ENCODE measurements at regions not wholly inside any gene's neighbourhood (a gene's known extent, or its start where the extent isn't known, plus 50 kb on each side); places are given as distances from the start of the nearest gene placed in this dataset.

GRCh38 chr12:91387461-91388134 is 205.0 kb upstream of the DCN start:
- no peak for DNase-seq
- ATAC-seq = no peak
- intact Hi-C loops (cut with micrococcal nuclease) = no loop called here

- ATAC-seq = no peak
- no peak for DNase-seq
- intact Hi-C loops (cut with micrococcal nuclease) = loop anchor here (5.0 kb wide), 1 partner anchor 1267 kb away; no protein-coding TSS in a partner anchor
Measured at GRCh38 chr12:91384806-91385205, 202.2 kb upstream of the DCN start.

GRCh38 chr12:91384366-91384765 is 201.7 kb upstream of the DCN start:
- intact Hi-C loops (cut with micrococcal nuclease) = loop anchor here (5.0 kb wide), 1 partner anchor 1268 kb away; no protein-coding TSS in a partner anchor
- no peak for ATAC-seq
- DNase-seq = no peak

- ATAC-seq (no peak), DNase-seq (no peak)
- intact Hi-C loops (cut with micrococcal nuclease) = loop anchor here (5.0 kb wide), 1 partner anchor 1269 kb away; no protein-coding TSS in a partner anchor
Measured at GRCh38 chr12:91383099-91383498, 200.5 kb upstream of the DCN start.

- intact Hi-C loops (cut with micrococcal nuclease) = loop anchor here (5.0 kb wide), 1 partner anchor 1270 kb away; no protein-coding TSS in a partner anchor
- ATAC-seq = peak; percentile 90
- DNase-seq = peak; percentile 87
Measured at GRCh38 chr12:91382081-91382543, 199.5 kb upstream of the DCN start.

- intact Hi-C loops (cut with micrococcal nuclease) = loop anchor here (5.0 kb wide), 1 partner anchor 1271 kb away; no protein-coding TSS in a partner anchor
- ATAC-seq (peak; percentile 95), DNase-seq (no peak)
Measured at GRCh38 chr12:91381309-91381804, 198.7 kb upstream of the DCN start.

GRCh38 chr12:91380631-91381030 is 198.0 kb upstream of the DCN start:
- intact Hi-C loops (cut with micrococcal nuclease) = loop anchor here (5.0 kb wide), 1 partner anchor 1272 kb away; no protein-coding TSS in a partner anchor
- DNase-seq (no peak), ATAC-seq (no peak)

GRCh38 chr12:91379051-91379775 is 196.6 kb upstream of the DCN start:
- intact Hi-C loops (cut with micrococcal nuclease) = no loop called here
- ATAC-seq (no peak), DNase-seq (no peak)

- intact Hi-C loops (cut with micrococcal nuclease) = no loop called here
- DNase-seq = no peak
- no peak for ATAC-seq
Measured at GRCh38 chr12:91377436-91377835, 194.8 kb upstream of the DCN start.

GRCh38 chr12:91373086-91373485 is 190.5 kb upstream of the DCN start:
- ATAC-seq = no peak
- DNase-seq = no peak
- intact Hi-C loops (cut with micrococcal nuclease) = no loop called here

GRCh38 chr12:91370086-91370868 is 187.7 kb upstream of the DCN start:
- intact Hi-C loops (cut with micrococcal nuclease) = no loop called here
- ATAC-seq (no peak), DNase-seq (no peak)

- ATAC-seq = no peak
- DNase-seq = no peak
- intact Hi-C loops (cut with micrococcal nuclease) = no loop called here
Measured at GRCh38 chr12:91368613-91369012, 186.0 kb upstream of the DCN start.

- no peak for ATAC-seq
- intact Hi-C loops (cut with micrococcal nuclease) = no loop called here
- no peak for DNase-seq
Measured at GRCh38 chr12:91367234-91367849, 184.7 kb upstream of the DCN start.

GRCh38 chr12:91364471-91365184 is 182.0 kb upstream of the DCN start:
- intact Hi-C loops (cut with micrococcal nuclease) = loop anchor here (5.0 kb wide), 1 partner anchor 1283 kb away; no protein-coding TSS in a partner anchor
- ATAC-seq = no peak
- no peak for DNase-seq

GRCh38 chr12:91361864-91362263 is 179.2 kb upstream of the DCN start:
- intact Hi-C loops (cut with micrococcal nuclease) = loop anchor here (5.0 kb wide), 1 partner anchor 1285 kb away; no protein-coding TSS in a partner anchor
- DNase-seq = no peak
- peak; percentile 33 for ATAC-seq

- DNase-seq = no peak
- intact Hi-C loops (cut with micrococcal nuclease) = loop anchor here (10.0 kb wide), 1 partner anchor 383 kb away; no protein-coding TSS in a partner anchor
- ATAC-seq = no peak
Measured at GRCh38 chr12:91357381-91357780, 174.8 kb upstream of the DCN start.

GRCh38 chr12:91356405-91356804 is 173.8 kb upstream of the DCN start:
- intact Hi-C loops (cut with micrococcal nuclease) = loop anchor here (10.0 kb wide), 1 partner anchor 382 kb away; no protein-coding TSS in a partner anchor
- no peak for DNase-seq
- no peak for ATAC-seq
